ENCODE measurements at regions not wholly inside any gene's neighbourhood (a gene's known extent, or its start where the extent isn't known, plus 50 kb on each side); places are given as distances from the start of the nearest gene placed in this dataset.

DNA sequence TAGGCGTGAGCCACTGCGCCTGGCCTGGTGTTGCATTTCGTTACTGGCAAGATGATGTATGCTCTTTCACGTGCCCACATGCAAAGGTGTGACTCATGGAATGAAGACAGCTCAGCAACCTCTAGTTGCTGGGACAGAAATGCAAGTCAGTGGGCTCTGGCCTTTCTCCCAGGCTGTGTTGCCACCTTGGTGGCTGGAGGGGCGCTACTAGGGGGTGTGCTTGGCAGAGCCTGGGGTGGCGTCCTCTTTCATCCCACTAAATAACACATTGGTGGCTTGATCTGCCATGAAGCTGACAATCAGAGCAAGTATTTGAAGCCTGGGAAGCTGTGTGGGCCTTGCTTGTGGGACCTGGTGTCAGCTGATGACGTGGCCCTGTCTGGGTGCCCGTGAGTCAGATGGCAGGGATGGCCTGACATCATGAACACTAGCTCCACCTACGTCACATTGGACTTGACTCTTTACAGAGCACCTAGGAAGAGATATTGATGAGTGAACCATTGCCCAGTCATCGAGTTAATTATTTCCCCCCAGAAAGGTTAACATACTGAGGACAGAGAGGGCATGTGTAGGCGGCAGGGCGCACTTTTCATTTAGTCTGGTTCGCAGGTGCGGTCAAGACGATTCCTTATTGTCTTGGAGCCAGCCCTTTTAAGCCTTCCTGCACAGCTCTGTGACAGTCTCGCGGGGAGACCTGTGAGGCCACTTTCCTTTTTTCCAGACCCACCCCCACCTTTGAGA, 154.2 kb downstream of the TM9SF2 start (continued):
- TF ChIP-seq ATF7 (IDR thresholded peaks at IDR 0.05) (no peak), ATF7 (CRISPR knock-in tag; IDR thresholded peaks at IDR 0.05) (no peak), THYN1 (CRISPR knock-in tag; IDR thresholded peaks at IDR 0.05; ENCODE audit: borderline replicate concordance, low read depth) (no peak), ZNF460 (CRISPR knock-in tag; IDR thresholded peaks at IDR 0.05; ENCODE audit: borderline replicate concordance) (no peak), HES4 (CRISPR knock-in tag; IDR thresholded peaks at IDR 0.05; ENCODE audit: borderline replicate concordance) (no peak), SMYD3 (CRISPR knock-in tag; IDR thresholded peaks at IDR 0.05) (no peak), MIXL1 (CRISPR knock-in tag; IDR thresholded peaks at IDR 0.05) (0 out of 2 replicates have a peak, but pooled peaks have one; percentile 16), ZNF124 (CRISPR knock-in tag; IDR thresholded peaks at IDR 0.05) (no peak), FIP1L1 (IDR thresholded peaks at IDR 0.05; ENCODE audit: borderline replicate concordance, insufficient read depth, low read depth, low read length) (no peak), ZNF850 (CRISPR knock-in tag; conservative IDR thresholded peaks at IDR 0.05) (no peak), FOSL2 (CRISPR knock-in tag; IDR thresholded peaks at IDR 0.05) (peak; percentile 41; the same call in 1 of the 2 replicates), NFE2L2 (IDR thresholded peaks at IDR 0.05; ENCODE audit: low read length) (no peak), ZNF333 (CRISPR knock-in tag; IDR thresholded peaks at IDR 0.05; ENCODE audit: borderline replicate concordance) (0 out of 2 replicates have a peak, but pooled peaks have one; percentile 50), ZNF83 (CRISPR knock-in tag; IDR thresholded peaks at IDR 0.05; ENCODE audit: borderline replicate concordance) (no peak), ZNF841 (CRISPR knock-in tag; IDR thresholded peaks at IDR 0.05; ENCODE audit: borderline replicate concordance) (no peak), ZNF7 (CRISPR knock-in tag; IDR thresholded peaks at IDR 0.05) (no peak), YY1 (IDR thresholded peaks at IDR 0.05; ENCODE audit: insufficient read depth, insufficient replicate concordance, low read depth, low read length) (no peak), IRF2 (CRISPR knock-in tag; IDR thresholded peaks at IDR 0.05) (no peak)
- TF ChIP-seq, protein P1, sequence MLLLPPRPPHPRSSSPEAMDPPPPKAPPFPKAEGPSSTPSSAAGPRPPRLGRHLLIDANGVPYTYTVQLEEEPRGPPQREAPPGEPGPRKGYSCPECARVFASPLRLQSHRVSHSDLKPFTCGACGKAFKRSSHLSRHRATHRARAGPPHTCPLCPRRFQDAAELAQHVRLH (CRISPR knock-in tag; IDR thresholded peaks at IDR 0.05; ENCODE audit: borderline replicate concordance, low read depth): no peak
- TF ChIP-seq, protein P2, sequence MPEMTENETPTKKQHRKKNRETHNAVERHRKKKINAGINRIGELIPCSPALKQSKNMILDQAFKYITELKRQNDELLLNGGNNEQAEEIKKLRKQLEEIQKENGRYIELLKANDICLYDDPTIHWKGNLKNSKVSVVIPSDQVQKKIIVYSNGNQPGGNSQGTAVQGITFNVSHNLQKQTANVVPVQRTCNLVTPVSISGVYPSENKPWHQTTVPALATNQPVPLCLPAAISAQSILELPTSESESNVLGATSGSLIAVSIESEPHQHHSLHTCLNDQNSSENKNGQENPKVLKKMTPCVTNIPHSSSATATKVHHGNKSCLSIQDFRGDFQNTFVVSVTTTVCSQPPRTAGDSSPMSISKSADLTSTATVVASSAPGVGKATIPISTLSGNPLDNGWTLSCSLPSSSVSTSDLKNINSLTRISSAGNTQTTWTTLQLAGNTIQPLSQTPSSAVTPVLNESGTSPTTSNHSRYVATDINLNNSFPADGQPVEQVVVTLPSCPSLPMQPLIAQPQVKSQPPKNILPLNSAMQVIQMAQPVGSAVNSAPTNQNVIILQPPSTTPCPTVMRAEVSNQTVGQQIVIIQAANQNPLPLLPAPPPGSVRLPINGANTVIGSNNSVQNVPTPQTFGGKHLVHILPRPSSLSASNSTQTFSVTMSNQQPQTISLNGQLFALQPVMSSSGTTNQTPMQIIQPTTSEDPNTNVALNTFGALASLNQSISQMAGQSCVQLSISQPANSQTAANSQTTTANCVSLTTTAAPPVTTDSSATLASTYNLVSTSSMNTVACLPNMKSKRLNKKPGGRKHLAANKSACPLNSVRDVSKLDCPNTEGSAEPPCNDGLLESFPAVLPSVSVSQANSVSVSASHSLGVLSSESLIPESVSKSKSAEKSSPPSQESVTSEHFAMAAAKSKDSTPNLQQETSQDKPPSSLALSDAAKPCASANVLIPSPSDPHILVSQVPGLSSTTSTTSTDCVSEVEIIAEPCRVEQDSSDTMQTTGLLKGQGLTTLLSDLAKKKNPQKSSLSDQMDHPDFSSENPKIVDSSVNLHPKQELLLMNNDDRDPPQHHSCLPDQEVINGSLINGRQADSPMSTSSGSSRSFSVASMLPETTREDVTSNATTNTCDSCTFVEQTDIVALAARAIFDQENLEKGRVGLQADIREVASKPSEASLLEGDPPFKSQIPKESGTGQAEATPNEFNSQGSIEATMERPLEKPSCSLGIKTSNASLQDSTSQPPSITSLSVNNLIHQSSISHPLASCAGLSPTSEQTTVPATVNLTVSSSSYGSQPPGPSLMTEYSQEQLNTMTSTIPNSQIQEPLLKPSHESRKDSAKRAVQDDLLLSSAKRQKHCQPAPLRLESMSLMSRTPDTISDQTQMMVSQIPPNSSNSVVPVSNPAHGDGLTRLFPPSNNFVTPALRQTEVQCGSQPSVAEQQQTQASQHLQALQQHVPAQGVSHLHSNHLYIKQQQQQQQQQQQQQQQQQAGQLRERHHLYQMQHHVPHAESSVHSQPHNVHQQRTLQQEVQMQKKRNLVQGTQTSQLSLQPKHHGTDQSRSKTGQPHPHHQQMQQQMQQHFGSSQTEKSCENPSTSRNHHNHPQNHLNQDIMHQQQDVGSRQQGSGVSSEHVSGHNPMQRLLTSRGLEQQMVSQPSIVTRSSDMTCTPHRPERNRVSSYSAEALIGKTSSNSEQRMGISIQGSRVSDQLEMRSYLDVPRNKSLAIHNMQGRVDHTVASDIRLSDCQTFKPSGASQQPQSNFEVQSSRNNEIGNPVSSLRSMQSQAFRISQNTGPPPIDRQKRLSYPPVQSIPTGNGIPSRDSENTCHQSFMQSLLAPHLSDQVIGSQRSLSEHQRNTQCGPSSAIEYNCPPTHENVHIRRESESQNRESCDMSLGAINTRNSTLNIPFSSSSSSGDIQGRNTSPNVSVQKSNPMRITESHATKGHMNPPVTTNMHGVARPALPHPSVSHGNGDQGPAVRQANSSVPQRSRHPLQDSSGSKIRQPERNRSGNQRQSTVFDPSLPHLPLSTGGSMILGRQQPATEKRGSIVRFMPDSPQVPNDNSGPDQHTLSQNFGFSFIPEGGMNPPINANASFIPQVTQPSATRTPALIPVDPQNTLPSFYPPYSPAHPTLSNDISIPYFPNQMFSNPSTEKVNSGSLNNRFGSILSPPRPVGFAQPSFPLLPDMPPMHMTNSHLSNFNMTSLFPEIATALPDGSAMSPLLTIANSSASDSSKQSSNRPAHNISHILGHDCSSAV (CRISPR knock-in tag; IDR thresholded peaks at IDR 0.05; ENCODE audit: borderline replicate concordance): no peak
- TF ChIP-seq, protein P3, sequence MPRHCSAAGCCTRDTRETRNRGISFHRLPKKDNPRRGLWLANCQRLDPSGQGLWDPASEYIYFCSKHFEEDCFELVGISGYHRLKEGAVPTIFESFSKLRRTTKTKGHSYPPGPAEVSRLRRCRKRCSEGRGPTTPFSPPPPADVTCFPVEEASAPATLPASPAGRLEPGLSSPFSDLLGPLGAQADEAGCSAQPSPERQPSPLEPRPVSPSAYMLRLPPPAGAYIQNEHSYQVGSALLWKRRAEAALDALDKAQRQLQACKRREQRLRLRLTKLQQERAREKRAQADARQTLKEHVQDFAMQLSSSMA (CRISPR knock-in tag; IDR thresholded peaks at IDR 0.05): no peak
- TF ChIP-seq, protein P4, sequence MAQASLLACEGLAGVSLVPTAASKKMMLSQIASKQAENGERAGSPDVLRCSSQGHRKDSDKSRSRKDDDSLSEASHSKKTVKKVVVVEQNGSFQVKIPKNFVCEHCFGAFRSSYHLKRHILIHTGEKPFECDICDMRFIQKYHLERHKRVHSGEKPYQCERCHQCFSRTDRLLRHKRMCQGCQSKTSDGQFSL (CRISPR knock-in tag; IDR thresholded peaks at IDR 0.05): no peak
